Neural progenitor cell (in vitro differentiated cells): ENCODE measurements at regions not wholly inside any gene's neighbourhood (a gene's known extent, or its start where the extent isn't known, plus 50 kb on each side); places are given as distances from the start of the nearest gene placed in this dataset.

ENCODE experiments used
- DNase-seq: peaks from one replicate; pipeline ENCODE4 v3.0.0-alpha.2; 2016; ENCODE audit warnings: low spot score
- H2AFZ ChIP-seq: fragments of 200-600 bp; sonication (generic); replicated peaks from 2 replicates; pipeline ENCODE4 v1.6.1; 2016; ENCODE audit warnings: antibody characterized with exemption
- H3F3A ChIP-seq: fragments of 200-600 bp; sonication (generic); 2 replicates; pipeline ENCODE4 v1.6.1; 2016; ENCODE audit warnings: antibody characterized with exemption, low read depth
- H3K27ac ChIP-seq: fragments of 200-600 bp; sonication (generic); 2 replicates; pipeline ENCODE4 v1.5.1; 2016; ENCODE audit warnings: mild to moderate bottlenecking
- H3K27me3 ChIP-seq: fragments of 200-600 bp; sonication (generic); 2 replicates; pipeline ENCODE4 v1.6.1; 2016; ENCODE audit warnings: mild to moderate bottlenecking, moderate library complexity
- H3K36me3 ChIP-seq: fragments of 200-600 bp; sonication (generic); 2 replicates; pipeline ENCODE4 v1.5.1; 2016
- H3K4me1 ChIP-seq: fragments of 200-600 bp; sonication (generic); 2 replicates; pipeline ENCODE4 v1.6.1; 2016; ENCODE audit warnings: mixed run types
- H3K4me2 ChIP-seq: fragments of 200-600 bp; sonication (generic); 2 replicates; pipeline ENCODE4 v1.6.1; 2016
- H3K4me3 ChIP-seq: fragments of 200-600 bp; sonication (generic); 2 replicates; pipeline ENCODE4 v1.5.1; 2016
- H3K79me2 ChIP-seq: fragments of 200-600 bp; sonication (generic); 2 replicates; pipeline ENCODE4 v1.6.1; 2016; ENCODE audit warnings: low read depth
- H3K9ac ChIP-seq: fragments of 200-600 bp; sonication (generic); 2 replicates; pipeline ENCODE4 v1.6.1; 2016
- H3K9me3 ChIP-seq: fragments of 200-600 bp; sonication (generic); 2 replicates; pipeline ENCODE4 v1.5.1; 2016; ENCODE audit warnings: low read depth
- H4K20me1 ChIP-seq: fragments of 200-600 bp; sonication (generic); 2 replicates; pipeline ENCODE4 v1.6.1; 2016; ENCODE audit warnings: low read depth
- H3K27ac Mint-ChIP-seq: 3 replicates; pipeline ENCODE4 v1.8.0; 2021; ENCODE audit warnings: mixed read lengths
- H3K27me3 Mint-ChIP-seq: 2 replicates; pipeline ENCODE4 v1.8.0; 2022; ENCODE audit warnings: low read depth, mild to moderate bottlenecking, inconsistent platforms, moderate library complexity, mixed read lengths; ENCODE audit not compliant: insufficient read depth
- H3K36me3 Mint-ChIP-seq: 3 replicates; pipeline ENCODE4 v1.8.0; 2021; ENCODE audit warnings: mixed read lengths
- H3K4me1 Mint-ChIP-seq: 3 replicates; pipeline ENCODE4 v1.8.0; 2021; ENCODE audit warnings: mixed read lengths
- H3K4me3 Mint-ChIP-seq: 3 replicates; pipeline ENCODE4 v1.8.0; 2021; ENCODE audit warnings: mild to moderate bottlenecking, moderate library complexity, mixed read lengths
- H3K9me3 Mint-ChIP-seq: 3 replicates; pipeline ENCODE4 v1.8.0; 2020; ENCODE audit warnings: mixed read lengths
- CTCF ChIP-seq: fragments of 200-600 bp; sonication (generic); IDR thresholded peaks from 2 replicates; pipeline ENCODE4 v1.5.1; 2017; ENCODE audit warnings: antibody characterized with exemption, mild to moderate bottlenecking
- EZH2 ChIP-seq: fragments of 200-600 bp; sonication (generic); IDR thresholded peaks from 2 replicates; pipeline ENCODE4 v1.6.1; 2017; ENCODE audit warnings: antibody characterized with exemption, mild to moderate bottlenecking, moderate library complexity
- EZH2phosphoT487 ChIP-seq: fragments of 200-600 bp; sonication (generic); IDR thresholded peaks from 2 replicates; pipeline ENCODE4 v1.6.1; 2017; ENCODE audit warnings: antibody characterized with exemption

DNA sequence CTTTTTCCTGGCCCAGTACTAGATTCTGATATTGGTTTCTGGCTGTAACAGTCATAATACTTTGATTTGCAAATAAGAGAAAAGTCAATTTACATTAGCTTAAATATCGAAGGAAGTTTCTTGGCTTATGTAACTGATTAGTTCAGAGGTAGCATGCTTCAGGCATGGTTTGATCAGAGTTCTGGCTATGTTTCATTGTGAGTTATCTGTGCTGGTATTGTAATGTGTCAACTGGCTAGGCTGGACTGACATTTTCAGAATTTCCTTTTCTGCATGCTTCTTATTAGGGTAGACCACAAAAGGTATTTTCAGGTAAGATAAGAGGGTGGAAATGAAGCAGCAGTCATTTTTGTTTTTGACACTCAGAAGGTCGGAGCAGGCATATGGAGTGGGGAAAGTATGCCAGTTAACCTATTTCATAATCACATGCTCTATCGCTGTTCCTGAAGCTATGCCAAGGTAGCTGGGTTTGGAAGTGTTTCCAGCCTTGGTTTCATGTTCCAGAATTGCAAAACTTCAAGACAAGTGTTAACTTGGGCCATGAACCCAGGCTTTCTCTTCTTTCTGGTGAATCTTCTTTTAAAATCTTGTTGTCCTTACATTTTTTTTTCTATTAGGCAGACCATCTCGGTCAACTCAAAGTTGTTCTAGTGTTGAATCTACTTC, 244.9 kb downstream of the DHX35 start:
- no peak overlapping the region for H3K9ac ChIP-seq
- no peaks in the 10 kb centered on the region for H3K79me2 ChIP-seq
- H3K9me3 ChIP-seq: no peaks in the 10 kb centered on the region
- no peaks in the 10 kb centered on the region for H3K36me3 Mint-ChIP-seq
- peaks cover 6% of the 10 kb centered on the region for H3K27me3 Mint-ChIP-seq
- H3K27ac ChIP-seq: no peak overlapping the region
- H3K4me1 Mint-ChIP-seq: peaks cover 13% of the 10 kb centered on the region
- H3K4me2 ChIP-seq: no peak overlapping the region
- no peaks in the 10 kb centered on the region for H3F3A ChIP-seq
- H3K36me3 ChIP-seq: no peaks in the 10 kb centered on the region
- H4K20me1 ChIP-seq: no peaks in the 10 kb centered on the region
- no peak for DNase-seq
- H2AFZ ChIP-seq: no peak overlapping the region
- H3K4me1 ChIP-seq: peaks cover 9% of the 10 kb centered on the region
- H3K27me3 ChIP-seq: peaks cover 14% of the 10 kb centered on the region
- TF ChIP-seq EZH2 (no peak), CTCF (no peak)
- H3K4me3 ChIP-seq: no peak overlapping the region
- H3K9me3 Mint-ChIP-seq: no peaks in the 10 kb centered on the region
- H3K4me3 Mint-ChIP-seq: no peak overlapping the region
- no peak overlapping the region for H3K27ac Mint-ChIP-seq

GRCh38 chr20:39195582-39196021, 233.5 kb downstream of the DHX35 start:
- H4K20me1 ChIP-seq: no peaks in the 10 kb centered on the region
- H3K4me3 ChIP-seq: no peak overlapping the region
- H3K36me3 Mint-ChIP-seq: no peaks in the 10 kb centered on the region
- H3K4me2 ChIP-seq: no peak overlapping the region
- no peaks in the 10 kb centered on the region for H3K27me3 ChIP-seq
- H3K36me3 ChIP-seq: no peaks in the 10 kb centered on the region
- H3K79me2 ChIP-seq: no peaks in the 10 kb centered on the region
- peak overlapping the region; percentile 7 for H3K4me3 Mint-ChIP-seq
- peak; percentile 47 for DNase-seq
- H3K27ac Mint-ChIP-seq: no peak overlapping the region
- no peak overlapping the region for H3K27ac ChIP-seq
- H3K4me1 ChIP-seq: no peaks in the 10 kb centered on the region
- H3K9me3 Mint-ChIP-seq: no peaks in the 10 kb centered on the region
- no peaks in the 10 kb centered on the region for H3K4me1 Mint-ChIP-seq
- TF ChIP-seq EZH2: no peak
- TF ChIP-seq EZH2phosphoT487: no peak
- no peak for TF ChIP-seq CTCF
- no peak overlapping the region for H2AFZ ChIP-seq
- H3K9me3 ChIP-seq: no peaks in the 10 kb centered on the region
- no peaks in the 10 kb centered on the region for H3F3A ChIP-seq
- no peak overlapping the region for H3K9ac ChIP-seq
- H3K27me3 Mint-ChIP-seq: peaks cover 4% of the 10 kb centered on the region

DNA sequence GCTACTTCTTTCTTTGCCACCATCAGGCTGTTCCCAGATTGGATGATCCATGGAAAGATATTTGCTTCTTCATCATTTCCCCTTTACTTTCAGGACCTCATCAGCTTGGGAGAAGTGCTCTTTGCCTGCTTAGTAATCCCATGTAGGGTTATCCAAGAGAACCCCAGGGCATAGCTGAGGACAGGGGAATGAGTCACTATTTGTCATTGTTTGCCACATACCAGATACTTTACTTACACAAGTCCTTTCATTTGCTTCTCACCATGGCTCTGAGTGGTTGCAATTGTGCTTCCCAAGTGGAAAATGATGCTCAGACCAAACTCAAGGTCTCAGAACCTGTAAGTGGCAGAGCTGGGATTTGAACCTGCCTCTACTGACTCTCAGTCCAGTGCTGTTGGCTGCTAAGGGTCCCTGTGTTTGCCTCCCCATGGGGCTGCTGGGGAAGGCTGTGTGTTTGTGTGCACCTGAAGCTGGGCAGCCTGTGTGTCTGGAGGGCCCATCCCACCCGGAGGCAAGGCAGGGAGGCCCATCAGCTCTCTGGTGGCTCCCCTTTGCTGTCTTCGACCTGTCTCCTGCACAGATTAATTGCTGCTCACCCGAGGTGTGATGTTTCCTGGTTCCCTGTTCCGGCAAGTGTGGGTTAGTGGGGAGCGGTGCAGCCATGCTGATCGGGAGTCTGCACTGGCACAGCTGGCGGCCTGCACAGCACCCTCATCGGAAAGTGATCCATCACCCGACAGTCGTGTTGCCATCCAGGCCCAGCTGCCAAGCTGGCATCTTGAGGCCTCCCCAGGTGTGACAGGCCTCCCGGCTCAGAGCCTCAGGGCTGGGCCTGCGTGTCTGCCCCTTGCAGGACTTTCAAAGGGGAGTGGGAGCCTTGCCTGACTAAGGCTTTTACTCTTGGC, 228.8 kb downstream of the DHX35 start:
- Histone ChIP-seq H3K27ac (no peak overlapping the region), H2AFZ (no peak overlapping the region), H3K9me3 (no peaks in the 10 kb centered on the region), H3K4me2 (no peak overlapping the region), H3K4me1 (no peaks in the 10 kb centered on the region), H3K9ac (no peak overlapping the region), H3K4me3 (no peak overlapping the region), H3K79me2 (no peaks in the 10 kb centered on the region), H3K27me3 (no peaks in the 10 kb centered on the region), H3K36me3 (no peaks in the 10 kb centered on the region), H4K20me1 (no peaks in the 10 kb centered on the region), H3F3A (no peaks in the 10 kb centered on the region)
- Mint-ChIP-seq H3K4me1 (no peaks in the 10 kb centered on the region), H3K9me3 (no peaks in the 10 kb centered on the region), H3K27ac (no peak overlapping the region), H3K36me3 (no peaks in the 10 kb centered on the region), H3K4me3 (no peak overlapping the region), H3K27me3 (peaks cover 8% of the 10 kb centered on the region)
- TF ChIP-seq EZH2: no peak
- no peak for TF ChIP-seq CTCF
- TF ChIP-seq EZH2phosphoT487: no peak
- DNase-seq: no peak
